ENCODE measurements at regions not wholly inside any gene's neighbourhood (a gene's known extent, or its start where the extent isn't known, plus 50 kb on each side); places are given as distances from the start of the nearest gene placed in this dataset.

- no peak for DNase-seq
These were observed 52.5 kb downstream of the KCNF1 start for GRCh38 chr2:10964052-10964790.

GRCh38 chr2:10965241-10965843 is 53.6 kb downstream of the KCNF1 start:
- no peak for DNase-seq

- DNase-seq, result no peak
These were observed 54.3 kb downstream of the KCNF1 start for GRCh38 chr2:10966056-10966455.

GRCh38 chr2:10966741-10967140 is 55.0 kb downstream of the KCNF1 start:
- no peak for DNase-seq

- no peak for DNase-seq
These were observed 56.4 kb downstream of the KCNF1 start for GRCh38 chr2:10968176-10968575.

- no peak for DNase-seq
These were observed 58.9 kb downstream of the KCNF1 start for GRCh38 chr2:10970666-10971065.

GRCh38 chr2:10971161-10971887 is 59.6 kb downstream of the KCNF1 start:
- DNase-seq, result no peak

- DNase-seq, result no peak
These were observed 60.1 kb downstream of the KCNF1 start for GRCh38 chr2:10971888-10972260.

GRCh38 chr2:10972683-10973433 is 61.1 kb downstream of the KCNF1 start:
- DNase-seq, result no peak

GRCh38 chr2:10973766-10974165 is 62.0 kb downstream of the KCNF1 start:
- no peak for DNase-seq

- no peak for DNase-seq
These were observed 65.3 kb downstream of the KCNF1 start for GRCh38 chr2:10977003-10977402.

- no peak for DNase-seq
These were observed 65.9 kb downstream of the KCNF1 start for GRCh38 chr2:10977621-10978020.

- no peak for DNase-seq
These were observed 66.4 kb downstream of the KCNF1 start for GRCh38 chr2:10978090-10978670.

GRCh38 chr2:10980071-10980470 is 68.3 kb downstream of the KCNF1 start:
- no peak for DNase-seq

- no peak for DNase-seq
These were observed 69.2 kb downstream of the KCNF1 start for GRCh38 chr2:10980886-10981425.

GRCh38 chr2:10981451-10981850 is 69.7 kb downstream of the KCNF1 start:
- DNase-seq, result no peak

- no peak for DNase-seq
These were observed 70.3 kb downstream of the KCNF1 start for GRCh38 chr2:10981941-10982431.

- DNase-seq, result no peak
These were observed 71.4 kb downstream of the KCNF1 start for GRCh38 chr2:10982931-10983701.

GRCh38 chr2:10983711-10984110 is 72.0 kb downstream of the KCNF1 start:
- DNase-seq, result no peak

GRCh38 chr2:10984418-10985135 is 72.8 kb downstream of the KCNF1 start:
- no peak for DNase-seq

GRCh38 chr2:10985260-10985659 is 73.5 kb downstream of the KCNF1 start:
- DNase-seq, result no peak

Data from activated naive CD4-positive, alpha-beta T cell treated with Interleukin-2 at 50 U/mL for 16 hours (primary cell).